ENCODE measurements at regions not wholly inside any gene's neighbourhood (a gene's known extent, or its start where the extent isn't known, plus 50 kb on each side); places are given as distances from the start of the nearest gene placed in this dataset.
"Not testable (repeated sequence)": the region's sequence is repeated elsewhere in the genome, so short reads cannot be mapped to it uniquely, and the experiment has no call there.

DNA sequence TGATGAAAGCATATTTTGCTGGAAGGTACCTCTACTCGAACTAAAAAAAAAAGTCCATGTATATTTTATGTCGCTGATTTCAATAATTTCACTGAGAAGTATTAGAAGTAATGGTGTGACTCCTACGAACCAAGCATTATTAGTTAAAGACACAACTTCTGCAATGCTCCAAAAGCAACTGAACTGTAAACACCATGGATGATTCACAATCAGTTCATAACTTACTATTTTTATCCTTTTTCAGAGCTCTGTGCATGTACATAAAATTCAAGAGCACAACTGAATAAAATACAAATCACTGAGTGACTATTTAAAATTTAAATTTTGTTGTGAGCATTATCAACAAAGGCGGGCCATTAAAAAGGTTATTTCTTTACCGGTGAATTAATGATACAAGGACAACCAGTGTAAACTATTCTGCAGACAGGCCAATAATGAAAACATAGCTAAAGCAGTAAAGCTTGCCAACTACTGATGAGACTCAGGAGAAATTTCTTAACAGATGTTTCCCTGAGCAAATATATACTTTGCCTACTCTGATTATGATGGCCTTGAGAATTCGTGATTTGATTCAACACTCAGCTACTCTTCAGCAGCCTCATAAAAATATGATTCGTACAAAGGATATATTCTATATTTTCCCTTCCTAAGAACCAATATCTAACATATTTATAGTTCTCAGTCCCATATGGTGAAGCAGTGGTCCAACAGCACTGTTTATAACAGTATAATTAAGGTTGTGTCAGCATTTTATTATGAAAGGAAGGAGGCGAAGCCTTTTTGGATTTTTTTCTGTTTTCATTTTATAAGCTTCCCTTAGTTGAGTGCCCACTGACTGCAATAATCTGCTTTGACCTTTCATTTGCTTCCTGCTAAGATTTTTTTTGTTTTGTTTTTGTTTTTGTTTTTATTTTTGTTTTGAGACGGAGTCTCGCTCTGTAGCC, 62.8 kb upstream of the NEIL3 start:
- DNase-seq (ENCODE audit: low read depth), result no peak

DNA sequence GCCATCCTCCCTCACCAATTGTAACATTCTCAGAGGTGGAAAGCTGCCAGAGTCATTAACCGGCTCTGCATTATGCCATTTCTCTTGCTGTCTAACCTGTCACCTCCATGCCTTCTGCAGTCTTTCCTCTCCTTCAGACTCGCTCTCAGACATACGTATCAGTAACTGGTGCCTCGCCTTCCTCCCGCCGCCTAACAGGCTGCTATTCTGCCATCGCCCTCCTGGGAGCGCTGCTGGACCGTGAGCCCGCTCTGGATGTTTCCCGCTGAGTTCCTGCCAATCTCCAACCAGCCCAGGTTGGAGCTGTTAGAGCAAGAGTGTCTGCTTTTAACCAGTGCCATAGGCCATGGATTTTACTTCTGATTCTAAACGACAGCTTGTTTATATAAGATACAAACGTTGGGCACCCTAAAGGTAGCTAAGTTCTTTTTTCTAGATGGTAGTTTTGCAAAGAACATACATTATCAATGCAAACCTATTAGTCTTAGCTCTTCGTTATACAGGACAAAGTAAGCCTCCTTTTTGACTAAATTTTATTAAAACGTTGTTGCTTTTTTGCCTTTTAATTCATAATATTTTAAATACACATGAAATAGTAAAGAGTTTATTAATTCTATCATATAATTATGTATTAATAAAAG, 59.5 kb upstream of the NEIL3 start:
- peak; percentile 27 for DNase-seq (ENCODE audit: low read depth)

DNA sequence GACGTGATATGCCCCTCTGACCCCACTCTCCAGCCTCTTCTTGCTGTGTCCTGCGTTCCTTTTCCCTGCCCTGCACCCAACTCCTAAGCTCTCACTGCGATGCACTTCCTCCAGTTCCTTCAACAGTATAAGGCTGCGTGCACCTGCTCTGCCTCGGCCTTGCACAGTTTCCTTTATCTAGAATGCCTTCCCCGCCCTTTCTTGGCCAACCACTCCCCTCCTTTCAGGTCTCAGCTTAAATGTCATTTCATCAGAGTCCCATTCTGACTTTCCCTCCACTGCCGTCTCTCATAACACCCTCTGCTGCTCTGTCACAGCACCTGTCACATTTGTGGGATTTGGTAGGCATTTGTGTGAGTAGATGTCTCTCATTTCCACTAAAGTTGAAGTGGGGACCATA, 58.4 kb upstream of the NEIL3 start:
- DNase-seq (ENCODE audit: low read depth), result no peak

DNA sequence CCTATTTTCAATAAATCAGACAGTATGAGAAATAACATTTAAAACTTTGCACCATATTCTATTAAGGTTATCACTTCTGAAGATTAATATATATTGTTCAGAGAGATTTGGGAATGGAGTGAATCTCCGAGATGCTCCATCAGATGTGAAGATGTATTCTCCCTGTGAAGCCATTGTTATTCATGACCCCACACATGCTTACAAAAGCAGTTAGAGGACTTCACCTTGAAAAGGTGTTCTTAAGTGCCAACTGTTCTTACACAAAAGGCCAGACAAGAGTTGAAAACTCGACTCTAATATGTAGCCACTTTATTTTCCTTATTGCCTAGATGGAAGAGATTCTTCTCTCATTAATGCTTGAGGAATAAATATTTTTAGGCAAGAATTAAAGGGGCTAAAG, 54.3 kb upstream of the NEIL3 start:
- DNase-seq (ENCODE audit: low read depth), result no peak

DNA sequence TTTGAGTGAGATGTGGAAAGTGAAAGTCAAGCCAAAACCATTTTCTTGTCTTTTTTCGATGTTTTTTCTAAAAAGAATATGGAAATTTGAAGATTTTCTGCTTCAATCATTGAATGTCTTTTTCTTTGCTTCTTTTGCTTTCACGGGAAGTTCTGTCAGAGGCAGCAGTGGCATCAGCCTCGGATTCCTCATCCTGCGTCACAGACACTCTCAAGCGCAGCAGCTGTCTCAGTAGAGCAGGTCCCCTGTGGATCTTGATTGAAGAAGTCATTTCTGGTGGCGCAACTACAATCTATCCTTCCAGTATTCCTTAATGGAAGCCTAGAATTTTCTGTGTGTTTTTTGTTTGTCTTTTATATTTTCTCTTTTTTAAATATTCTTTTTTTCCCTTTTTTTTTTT, 52.7 kb upstream of the NEIL3 start:
- no peak for DNase-seq (ENCODE audit: low read depth)

DNA sequence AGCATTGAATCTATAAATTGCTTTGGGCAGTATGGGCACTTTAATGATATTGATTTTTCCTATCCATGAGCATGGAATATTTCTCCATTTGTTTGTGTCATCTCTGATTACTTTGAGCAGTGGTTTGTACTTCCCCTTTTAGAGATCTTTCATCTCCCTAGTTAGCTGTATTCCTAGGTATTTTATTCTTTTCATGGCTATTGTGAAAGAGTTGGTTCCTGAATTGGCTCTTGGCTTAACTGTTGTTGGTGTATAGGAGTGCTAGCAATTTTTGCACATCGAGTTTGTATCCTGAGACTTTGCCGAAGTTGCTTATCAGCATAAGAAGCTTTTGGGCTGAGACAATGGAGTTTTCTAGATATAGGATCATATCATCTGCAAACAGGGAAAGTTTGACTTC, 50.2 kb upstream of the NEIL3 start:
- DNase-seq (ENCODE audit: low read depth), result not testable (repeated sequence)

All from stimulated activated CD8-positive, alpha-beta memory T cell treated with anti-CD3 and anti-CD28 coated beads, Interleukin-12 subunit alpha, Interleukin-12 subunit beta, amount 100 ng/mL, for 1 hour (primary cell).